Choroid plexus epithelial cell (primary cell): ENCODE measurements at regions not wholly inside any gene's neighbourhood (a gene's known extent, or its start where the extent isn't known, plus 50 kb on each side); places are given as distances from the start of the nearest gene placed in this dataset.

ENCODE experiments used
- DNase-seq: peaks from one replicate; pipeline ENCODE4 v3.0.0-alpha.2; 2010; ENCODE audit warnings: low read depth
- H3K4me3 ChIP-seq: 2 replicates; pipeline ENCODE4 v1.5.1; 2011; ENCODE audit warnings: low read depth, mild to moderate bottlenecking, control low read depth, low read length, moderate library complexity
- CTCF ChIP-seq: conservative IDR thresholded peaks from 2 replicates; pipeline ENCODE4 v1.5.1; 2011; ENCODE audit warnings: low read depth, mild to moderate bottlenecking, control low read depth, inconsistent platforms, low read length, moderate library complexity

DNA sequence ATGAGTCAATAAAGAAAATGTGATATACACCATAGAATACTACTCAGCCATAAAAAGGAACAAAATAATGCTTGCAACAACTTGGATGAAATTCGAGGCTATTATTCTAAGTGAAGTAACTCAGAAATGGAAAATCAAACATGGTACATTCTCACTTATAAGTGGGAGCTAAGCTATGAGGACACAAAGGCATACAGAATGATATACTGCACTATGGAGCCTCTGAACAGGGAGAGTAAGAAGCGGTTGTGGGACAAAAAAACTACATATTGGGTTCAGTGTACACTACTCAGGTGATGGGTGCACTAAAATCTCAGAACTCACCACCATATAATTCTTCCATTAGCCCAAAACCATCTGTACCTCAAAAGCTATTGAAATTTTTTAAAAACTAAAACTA is 68.8 kb upstream of the AKAP13 start:
- no peak overlapping the region for H3K4me3 ChIP-seq
- no peak for TF ChIP-seq CTCF
- DNase-seq = no peak

GRCh38 chr15:85312486-85312885 is 67.9 kb upstream of the AKAP13 start:
- DNase-seq = peak; percentile 95
- H3K4me3 ChIP-seq = no peak overlapping the region
- no peak for TF ChIP-seq CTCF

GRCh38 chr15:85312929-85313331 is 67.5 kb upstream of the AKAP13 start:
- H3K4me3 ChIP-seq = no peak overlapping the region
- TF ChIP-seq CTCF = peak; percentile 62
- DNase-seq = peak; percentile 96

DNA sequence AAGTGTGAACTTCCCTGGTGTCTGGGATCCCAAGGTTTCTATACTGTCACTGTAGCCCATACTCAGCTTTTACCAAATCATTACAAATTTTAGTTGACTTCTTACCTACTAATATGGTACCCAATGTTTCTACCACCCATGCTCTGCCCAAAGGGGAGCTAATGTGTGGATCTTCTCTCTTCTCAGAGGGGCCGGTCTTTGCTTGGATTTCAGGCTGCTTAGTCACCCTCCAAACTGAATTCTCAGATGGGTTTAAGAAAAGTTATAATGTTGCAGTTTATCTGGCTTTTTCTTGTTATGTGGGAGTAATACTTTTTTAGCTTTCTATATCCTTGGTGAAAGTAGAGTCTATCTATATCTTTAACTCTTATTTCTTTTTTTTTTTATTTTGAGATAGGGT is 67.1 kb upstream of the AKAP13 start:
- no peak for TF ChIP-seq CTCF
- no peak overlapping the region for H3K4me3 ChIP-seq
- peak; percentile 60 for DNase-seq

DNA sequence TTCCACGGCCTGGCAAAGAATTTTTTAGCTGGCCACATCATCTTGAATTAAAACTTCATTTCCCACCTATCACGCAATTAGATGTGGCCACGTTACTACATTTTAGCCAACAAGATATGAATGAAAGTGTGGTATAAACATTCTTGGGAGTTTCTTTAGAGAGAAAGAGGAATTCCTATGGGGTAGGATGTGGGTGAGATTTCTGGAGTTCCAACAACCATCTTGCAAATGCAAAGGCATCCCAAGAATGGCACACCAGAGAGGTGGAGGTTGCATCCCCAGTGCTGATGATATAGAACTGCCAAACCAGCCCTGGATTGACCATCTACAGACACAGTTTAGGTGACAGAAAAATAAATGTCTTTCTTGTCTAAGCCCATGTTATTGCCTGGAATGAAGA is 66.3 kb upstream of the AKAP13 start:
- DNase-seq = no peak
- no peak for TF ChIP-seq CTCF
- H3K4me3 ChIP-seq = no peak overlapping the region

- DNase-seq = no peak
- H3K4me3 ChIP-seq = no peak overlapping the region
- no peak for TF ChIP-seq CTCF
Observed at GRCh38 chr15:85314633-85315032, 65.8 kb upstream of the AKAP13 start.

DNA sequence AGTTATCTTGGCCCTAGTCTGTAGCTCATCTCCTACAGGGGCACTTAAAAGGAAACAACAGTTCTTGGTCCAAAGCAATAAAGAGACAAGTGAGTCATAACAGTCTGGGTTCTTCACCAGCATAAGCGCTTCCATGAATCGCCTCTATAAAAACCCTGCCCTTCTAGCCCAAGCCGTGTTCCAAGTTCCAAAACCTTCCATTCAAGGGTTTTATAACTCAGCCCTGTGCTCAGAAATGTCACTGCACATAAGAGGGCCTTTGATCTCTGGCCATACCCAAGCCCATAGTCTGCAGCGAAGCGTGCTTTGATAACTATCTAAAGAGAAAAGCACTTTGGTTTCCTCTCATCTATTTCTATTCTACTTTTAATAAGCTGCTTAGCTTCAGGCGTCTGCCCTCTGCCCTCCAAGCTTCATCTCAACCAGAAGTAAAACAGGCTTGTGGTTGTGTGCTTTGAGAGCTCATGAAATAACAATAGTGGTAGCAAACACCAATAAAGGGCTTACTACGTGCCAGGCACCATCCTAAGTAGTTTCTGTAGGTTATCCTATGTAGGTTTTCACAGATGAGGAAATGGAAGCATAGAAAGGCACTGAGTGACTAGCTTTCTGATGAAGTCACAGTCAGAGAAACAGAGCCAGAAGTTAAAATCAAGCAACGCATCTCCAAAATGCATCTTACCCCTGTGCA is 64.0 kb upstream of the AKAP13 start:
- peak; percentile 57 for DNase-seq
- H3K4me3 ChIP-seq = no peak overlapping the region
- TF ChIP-seq CTCF = no peak
